ENCODE measurements at regions not wholly inside any gene's neighbourhood (a gene's known extent, or its start where the extent isn't known, plus 50 kb on each side); places are given as distances from the start of the nearest gene placed in this dataset.

DNA sequence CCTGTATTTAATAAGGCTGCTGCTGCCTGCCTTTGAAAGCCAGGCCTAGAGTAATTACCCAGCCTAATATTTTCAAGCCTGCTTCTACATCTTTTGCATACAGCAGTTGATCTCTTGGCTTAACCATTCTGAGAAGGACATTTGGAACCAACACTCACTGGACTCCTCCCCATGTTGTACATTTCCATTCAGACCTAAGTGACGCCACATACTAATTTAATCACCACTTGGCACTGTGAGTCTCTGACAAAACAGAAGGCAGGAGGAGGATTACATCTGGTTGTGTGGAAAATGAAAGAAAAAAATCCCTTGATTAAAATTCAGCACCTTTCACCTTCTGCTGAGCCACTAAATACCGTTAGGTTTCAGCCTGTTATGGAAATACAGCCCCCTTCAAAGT lies 102.2 kb upstream of the ARRDC4 start:
- no peaks in the 10 kb centered on the region for H3K36me3 ChIP-seq (ENCODE audit: control insufficient read depth in 5 of 5, insufficient read depth in 5 of 5, low read length in 5 of 5)
- H3K9me3 ChIP-seq (ENCODE audit: control insufficient read depth in 5 of 5, low read length in 5 of 5) = peaks cover 0 to 2% (median 0%) of the 10 kb centered on the region in 5 donors
- H3K4me3 ChIP-seq (ENCODE audit: low read depth in 1 of 5, low read length in 5 of 5) = no peak overlapping the region
- no peaks in the 10 kb centered on the region for H3K27me3 ChIP-seq (ENCODE audit: control insufficient read depth in 5 of 5, insufficient read depth in 4 of 5, low read length in 5 of 5)
- no peak overlapping the region for H3K27ac ChIP-seq (ENCODE audit: low read depth, low read length)
- no peak overlapping the region for H3K9ac ChIP-seq (ENCODE audit: low read length in 5 of 5)
- no peaks in the 10 kb centered on the region for H3K4me1 ChIP-seq (ENCODE audit: control insufficient read depth in 5 of 5, insufficient read depth in 5 of 5, low read length in 5 of 5)

DNA sequence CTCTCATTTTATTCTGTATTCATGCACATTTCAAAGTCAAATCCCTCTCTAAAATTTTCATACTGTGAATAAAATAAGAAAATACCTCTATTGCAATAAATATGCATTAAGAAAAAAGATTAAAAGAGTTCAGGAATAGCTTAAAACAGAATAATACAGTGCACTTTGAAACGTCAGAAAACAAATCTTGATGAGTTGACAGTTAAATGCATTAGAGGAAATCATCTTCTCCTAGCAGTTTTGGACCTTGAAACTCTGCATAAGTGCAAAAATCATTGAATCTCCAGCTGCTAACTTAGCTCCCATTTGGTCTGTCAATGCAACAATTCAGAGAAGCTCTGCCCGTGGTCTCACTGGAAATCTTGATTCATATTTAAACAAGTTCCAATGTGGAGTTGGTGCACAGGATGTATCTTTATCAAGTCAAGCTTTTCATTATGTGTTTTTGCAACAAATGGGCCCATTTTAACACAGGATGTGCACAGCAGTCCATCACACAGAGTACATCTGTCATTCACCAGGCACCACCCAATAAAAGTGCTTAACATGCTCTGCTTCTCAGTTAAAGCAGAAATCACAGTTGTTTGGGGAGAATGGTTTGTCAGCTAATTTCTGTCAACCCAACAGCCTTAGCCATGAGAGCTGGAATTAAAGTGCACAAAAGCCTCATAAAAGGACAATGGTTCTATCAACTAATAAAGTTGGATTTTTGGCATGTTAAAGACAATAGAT lies 98.8 kb upstream of the ARRDC4 start:
- H3K9ac ChIP-seq (ENCODE audit: low read length in 5 of 5) = no peak overlapping the region

DNA sequence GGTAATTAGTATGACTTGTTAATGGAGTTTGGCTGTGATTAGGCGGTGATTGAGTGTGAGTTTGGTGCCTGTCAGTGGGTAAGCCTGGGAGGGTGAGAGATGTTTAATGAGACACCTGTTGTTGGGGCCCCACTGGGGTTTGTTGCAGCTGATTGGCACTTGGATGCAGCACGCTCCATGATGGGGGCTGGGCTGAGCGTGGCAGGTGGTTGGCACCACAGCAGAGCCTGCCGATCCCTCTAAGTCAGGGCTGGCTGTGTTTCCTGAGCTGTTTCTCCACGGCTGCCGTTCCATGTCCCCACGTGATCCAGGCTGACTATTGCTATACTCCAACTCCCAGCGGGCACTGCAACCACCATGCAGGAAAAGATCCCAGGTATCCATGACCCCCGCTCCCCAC lies 93.5 kb upstream of the ARRDC4 start:
- H3K4me3 ChIP-seq (ENCODE audit: low read depth in 1 of 5, low read length in 5 of 5) = no peak overlapping the region
- no peaks in the 10 kb centered on the region for H3K36me3 ChIP-seq (ENCODE audit: control insufficient read depth in 5 of 5, insufficient read depth in 5 of 5, low read length in 5 of 5)
- H3K4me1 ChIP-seq (ENCODE audit: control insufficient read depth in 5 of 5, insufficient read depth in 5 of 5, low read length in 5 of 5) = no peaks in the 10 kb centered on the region
- peaks cover 0 to 2% (median 0%) of the 10 kb centered on the region in 5 donors for H3K9me3 ChIP-seq (ENCODE audit: control insufficient read depth in 5 of 5, low read length in 5 of 5)
- peaks cover 0 to 5% (median 0%) of the 10 kb centered on the region in 5 donors for H3K27me3 ChIP-seq (ENCODE audit: control insufficient read depth in 5 of 5, insufficient read depth in 4 of 5, low read length in 5 of 5)
- no peak overlapping the region for H3K9ac ChIP-seq (ENCODE audit: low read length in 5 of 5)
- H3K27ac ChIP-seq (ENCODE audit: low read depth, low read length) = no peak overlapping the region

More for the DNA sequence above, 98.8 kb upstream of the ARRDC4 start:
- Histone ChIP-seq H3K4me1 (ENCODE audit: control insufficient read depth in 5 of 5, insufficient read depth in 5 of 5, low read length in 5 of 5) (no peaks in the 10 kb centered on the region), H3K36me3 (ENCODE audit: control insufficient read depth in 5 of 5, insufficient read depth in 5 of 5, low read length in 5 of 5) (no peaks in the 10 kb centered on the region), H3K27ac (ENCODE audit: low read depth, low read length) (no peak overlapping the region), H3K4me3 (ENCODE audit: low read depth in 1 of 5, low read length in 5 of 5) (no peak overlapping the region), H3K27me3 (ENCODE audit: control insufficient read depth in 5 of 5, insufficient read depth in 4 of 5, low read length in 5 of 5) (no peaks in the 10 kb centered on the region), H3K9me3 (ENCODE audit: control insufficient read depth in 5 of 5, low read length in 5 of 5) (peaks cover 0 to 2% (median 0%) of the 10 kb centered on the region in 5 donors)

DNA sequence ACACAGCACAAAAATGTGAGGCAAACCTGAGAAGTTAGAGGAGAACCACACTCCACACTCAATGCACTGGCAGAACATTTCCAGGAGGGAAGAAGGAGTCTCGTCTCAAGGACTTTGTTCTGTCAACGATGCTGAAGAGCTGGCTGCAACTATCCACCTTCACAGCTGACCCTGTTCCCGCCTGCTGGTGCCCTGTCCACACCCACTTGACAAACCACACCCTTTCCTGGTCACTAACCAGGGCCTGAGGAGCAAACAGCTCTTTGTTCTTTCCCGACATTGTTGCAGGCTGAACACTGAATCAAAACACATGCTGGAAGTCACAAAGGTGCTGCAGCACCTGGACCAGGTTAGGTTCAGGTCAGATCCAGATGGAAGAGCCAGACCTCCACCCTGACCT lies 92.6 kb upstream of the ARRDC4 start:
- H3K9me3 ChIP-seq (ENCODE audit: control insufficient read depth in 5 of 5, low read length in 5 of 5) = no peaks in the 10 kb centered on the region
- H3K27ac ChIP-seq (ENCODE audit: low read depth, low read length) = no peak overlapping the region
- no peak overlapping the region for H3K4me3 ChIP-seq (ENCODE audit: low read depth in 1 of 5, low read length in 5 of 5)
- H3K4me1 ChIP-seq (ENCODE audit: control insufficient read depth in 5 of 5, insufficient read depth in 5 of 5, low read length in 5 of 5) = no peaks in the 10 kb centered on the region
- peaks cover 0 to 5% (median 0%) of the 10 kb centered on the region in 5 donors for H3K27me3 ChIP-seq (ENCODE audit: control insufficient read depth in 5 of 5, insufficient read depth in 4 of 5, low read length in 5 of 5)
- no peaks in the 10 kb centered on the region for H3K36me3 ChIP-seq (ENCODE audit: control insufficient read depth in 5 of 5, insufficient read depth in 5 of 5, low read length in 5 of 5)
- no peak overlapping the region for H3K9ac ChIP-seq (ENCODE audit: low read length in 5 of 5)

DNA sequence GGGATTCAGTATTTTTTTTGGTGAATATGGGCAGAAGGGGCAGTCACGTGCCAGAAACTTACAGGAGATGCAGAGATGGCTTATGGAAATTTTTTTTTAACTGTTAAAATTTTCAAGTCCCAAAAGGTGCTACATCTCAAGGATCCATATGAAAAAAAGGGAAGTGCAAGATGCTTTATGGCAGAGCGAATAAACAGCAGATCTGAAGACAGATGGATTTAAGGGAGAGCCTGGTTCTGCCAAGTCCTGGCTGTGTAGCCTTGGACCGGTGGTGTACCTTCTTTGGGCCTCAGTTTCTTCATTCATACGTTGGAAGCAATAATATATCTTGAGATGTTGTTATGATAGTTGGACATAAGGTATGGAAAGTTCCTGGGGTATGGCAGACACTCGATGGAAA lies 91.5 kb upstream of the ARRDC4 start:
- no peaks in the 10 kb centered on the region for H3K9me3 ChIP-seq (ENCODE audit: control insufficient read depth in 5 of 5, low read length in 5 of 5)
- H3K4me1 ChIP-seq (ENCODE audit: control insufficient read depth in 5 of 5, insufficient read depth in 5 of 5, low read length in 5 of 5) = no peaks in the 10 kb centered on the region

DNA sequence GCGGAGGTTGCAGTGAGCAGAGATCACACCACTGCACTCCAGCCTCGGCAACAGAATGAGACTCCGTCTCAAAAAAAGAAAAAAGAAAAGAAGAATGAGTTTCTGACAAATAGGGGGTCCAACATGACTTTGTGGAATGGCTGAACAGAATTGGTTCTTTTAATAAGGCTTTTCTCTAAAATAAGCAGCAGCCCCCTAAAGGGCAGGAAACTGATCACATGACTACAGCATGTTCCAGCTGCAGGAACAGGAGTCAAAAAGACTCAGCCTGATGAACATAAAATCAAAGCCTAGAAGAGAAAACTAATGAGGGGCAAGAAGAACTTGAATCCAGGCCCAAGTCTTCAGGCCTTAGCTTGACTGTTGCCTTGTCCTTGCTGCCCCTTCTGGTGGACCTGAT lies 89.7 kb upstream of the ARRDC4 start:
- no peak overlapping the region for H3K27ac ChIP-seq (ENCODE audit: low read depth, low read length)
- no peak overlapping the region for H3K9ac ChIP-seq (ENCODE audit: low read length in 5 of 5)
- peaks cover 0 to 5% (median 0%) of the 10 kb centered on the region in 5 donors for H3K27me3 ChIP-seq (ENCODE audit: control insufficient read depth in 5 of 5, insufficient read depth in 4 of 5, low read length in 5 of 5)
- no peaks in the 10 kb centered on the region for H3K9me3 ChIP-seq (ENCODE audit: control insufficient read depth in 5 of 5, low read length in 5 of 5)
- no peak overlapping the region for H3K4me3 ChIP-seq (ENCODE audit: low read depth in 1 of 5, low read length in 5 of 5)
- no peaks in the 10 kb centered on the region for H3K4me1 ChIP-seq (ENCODE audit: control insufficient read depth in 5 of 5, insufficient read depth in 5 of 5, low read length in 5 of 5)
- no peaks in the 10 kb centered on the region for H3K36me3 ChIP-seq (ENCODE audit: control insufficient read depth in 5 of 5, insufficient read depth in 5 of 5, low read length in 5 of 5)

More for the DNA sequence above, 91.5 kb upstream of the ARRDC4 start:
- no peak overlapping the region for H3K4me3 ChIP-seq (ENCODE audit: low read depth in 1 of 5, low read length in 5 of 5)
- H3K27ac ChIP-seq (ENCODE audit: low read depth, low read length) = no peak overlapping the region
- H3K9ac ChIP-seq (ENCODE audit: low read length in 5 of 5) = no peak overlapping the region
- H3K27me3 ChIP-seq (ENCODE audit: control insufficient read depth in 5 of 5, insufficient read depth in 4 of 5, low read length in 5 of 5) = peaks cover 0 to 5% (median 0%) of the 10 kb centered on the region in 5 donors
- no peaks in the 10 kb centered on the region for H3K36me3 ChIP-seq (ENCODE audit: control insufficient read depth in 5 of 5, insufficient read depth in 5 of 5, low read length in 5 of 5)

DNA sequence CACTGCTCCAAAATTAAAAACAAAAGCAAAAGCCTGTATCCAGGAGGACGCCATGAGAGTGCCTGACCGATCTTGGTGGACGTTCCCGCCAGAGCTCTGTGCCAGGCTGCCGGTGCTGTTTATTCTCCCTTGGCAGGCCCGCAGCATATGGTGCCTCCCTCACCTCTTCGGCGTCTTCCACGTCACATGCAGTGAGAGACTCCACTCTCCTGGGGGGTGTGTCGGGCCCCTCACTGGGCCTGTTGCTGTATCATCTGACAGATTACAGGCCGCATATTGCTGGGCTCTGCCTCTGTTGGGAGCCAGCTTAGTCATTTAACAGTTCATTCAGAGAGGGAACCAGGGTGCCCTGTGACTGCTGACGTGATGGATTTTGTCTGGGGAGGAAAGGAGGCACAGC lies 86.4 kb upstream of the ARRDC4 start:
- Histone ChIP-seq H3K36me3 (ENCODE audit: control insufficient read depth in 5 of 5, insufficient read depth in 5 of 5, low read length in 5 of 5) (no peaks in the 10 kb centered on the region), H3K27me3 (ENCODE audit: control insufficient read depth in 5 of 5, insufficient read depth in 4 of 5, low read length in 5 of 5) (peaks cover 0 to 3% (median 0%) of the 10 kb centered on the region in 5 donors), H3K27ac (ENCODE audit: low read depth, low read length) (no peak overlapping the region), H3K9ac (ENCODE audit: low read length in 5 of 5) (no peak overlapping the region), H3K4me3 (ENCODE audit: low read depth in 1 of 5, low read length in 5 of 5) (no peak overlapping the region), H3K9me3 (ENCODE audit: control insufficient read depth in 5 of 5, low read length in 5 of 5) (no peaks in the 10 kb centered on the region), H3K4me1 (ENCODE audit: control insufficient read depth in 5 of 5, insufficient read depth in 5 of 5, low read length in 5 of 5) (no peaks in the 10 kb centered on the region)

DNA sequence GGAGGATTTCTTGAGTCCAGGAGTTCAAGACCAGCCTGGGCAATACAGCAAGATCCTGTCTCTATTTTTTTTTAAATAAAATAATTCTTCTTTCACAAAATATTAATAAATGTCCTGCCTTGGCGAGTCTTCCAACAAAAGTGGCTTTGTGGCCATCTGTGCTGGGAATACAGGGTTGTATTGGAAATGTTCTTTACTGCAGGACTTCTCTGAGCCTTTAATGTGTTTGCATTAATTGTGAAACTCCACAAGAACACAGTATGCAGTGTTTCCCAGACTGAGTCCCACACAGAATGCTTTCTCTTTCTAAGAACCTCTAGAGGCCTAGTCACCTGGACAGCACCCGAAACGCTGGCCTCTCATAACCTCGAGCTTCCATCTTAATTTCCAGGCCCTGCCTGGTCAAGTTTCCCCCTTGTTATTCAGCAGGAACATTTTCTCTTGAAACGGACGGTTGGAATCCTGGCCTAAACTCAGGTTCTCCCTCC lies 85.4 kb upstream of the ARRDC4 start:
- no peak overlapping the region for H3K9ac ChIP-seq (ENCODE audit: low read length in 5 of 5)
- no peak overlapping the region for H3K27ac ChIP-seq (ENCODE audit: low read depth, low read length)
- H3K36me3 ChIP-seq (ENCODE audit: control insufficient read depth in 5 of 5, insufficient read depth in 5 of 5, low read length in 5 of 5) = no peaks in the 10 kb centered on the region
- peak overlapping the region in 1 of 5 donors; percentile 17 for H3K4me3 ChIP-seq (ENCODE audit: low read depth in 1 of 5, low read length in 5 of 5)
- H3K27me3 ChIP-seq (ENCODE audit: control insufficient read depth in 5 of 5, insufficient read depth in 4 of 5, low read length in 5 of 5) = peaks cover 0 to under 1% (median 0%) of the 10 kb centered on the region in 5 donors
- no peaks in the 10 kb centered on the region for H3K4me1 ChIP-seq (ENCODE audit: control insufficient read depth in 5 of 5, insufficient read depth in 5 of 5, low read length in 5 of 5)
- no peaks in the 10 kb centered on the region for H3K9me3 ChIP-seq (ENCODE audit: control insufficient read depth in 5 of 5, low read length in 5 of 5)

DNA sequence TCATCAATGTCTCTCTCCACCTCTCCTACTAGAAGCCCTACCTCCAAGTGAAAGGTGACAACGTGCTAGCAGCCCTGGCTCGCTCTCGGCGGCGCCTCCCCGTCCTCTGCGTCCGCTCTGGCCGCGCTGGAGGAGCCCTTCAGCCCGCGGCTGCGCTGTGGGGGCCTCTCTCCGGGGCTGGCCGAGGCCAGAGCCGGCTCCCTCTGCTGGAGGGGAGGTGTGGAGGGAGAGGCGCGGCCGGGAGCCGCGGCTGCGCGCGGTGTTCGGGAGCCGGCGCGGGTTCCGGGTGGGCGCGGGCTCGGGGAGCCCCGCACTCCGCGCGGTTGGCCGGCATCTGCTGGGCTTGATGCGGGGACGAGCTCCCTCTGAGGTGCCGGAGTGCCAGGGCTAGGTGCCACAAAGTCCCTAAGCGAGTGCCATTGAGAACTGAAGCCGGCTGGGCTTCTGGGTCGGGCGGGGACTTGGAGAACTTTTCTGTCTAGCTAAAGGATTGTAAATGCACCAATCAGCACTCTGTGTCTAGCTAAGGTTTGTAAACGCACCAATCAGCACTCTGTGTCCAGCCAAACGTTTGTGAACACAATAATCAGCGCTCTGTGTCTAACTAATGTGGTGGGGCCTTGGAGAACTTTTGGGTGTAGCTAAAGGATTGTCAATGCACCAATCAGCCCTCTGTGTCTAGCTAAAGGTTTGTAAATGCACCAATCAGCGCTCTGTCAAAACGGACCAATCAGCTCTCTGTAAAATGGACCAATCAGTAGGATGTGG lies 84.8 kb upstream of the ARRDC4 start:
- peak overlapping the region in 2 of 5 donors; percentile 17 to 36 for H3K4me3 ChIP-seq (ENCODE audit: low read depth in 1 of 5, low read length in 5 of 5)
- H3K27me3 ChIP-seq (ENCODE audit: control insufficient read depth in 5 of 5, insufficient read depth in 4 of 5, low read length in 5 of 5) = no peaks in the 10 kb centered on the region
- no peak overlapping the region for H3K27ac ChIP-seq (ENCODE audit: low read depth, low read length)
- H3K4me1 ChIP-seq (ENCODE audit: control insufficient read depth in 5 of 5, insufficient read depth in 5 of 5, low read length in 5 of 5) = no peaks in the 10 kb centered on the region
- no peaks in the 10 kb centered on the region for H3K9me3 ChIP-seq (ENCODE audit: control insufficient read depth in 5 of 5, low read length in 5 of 5)
- no peaks in the 10 kb centered on the region for H3K36me3 ChIP-seq (ENCODE audit: control insufficient read depth in 5 of 5, insufficient read depth in 5 of 5, low read length in 5 of 5)
- no peak overlapping the region for H3K9ac ChIP-seq (ENCODE audit: low read length in 5 of 5)

DNA sequence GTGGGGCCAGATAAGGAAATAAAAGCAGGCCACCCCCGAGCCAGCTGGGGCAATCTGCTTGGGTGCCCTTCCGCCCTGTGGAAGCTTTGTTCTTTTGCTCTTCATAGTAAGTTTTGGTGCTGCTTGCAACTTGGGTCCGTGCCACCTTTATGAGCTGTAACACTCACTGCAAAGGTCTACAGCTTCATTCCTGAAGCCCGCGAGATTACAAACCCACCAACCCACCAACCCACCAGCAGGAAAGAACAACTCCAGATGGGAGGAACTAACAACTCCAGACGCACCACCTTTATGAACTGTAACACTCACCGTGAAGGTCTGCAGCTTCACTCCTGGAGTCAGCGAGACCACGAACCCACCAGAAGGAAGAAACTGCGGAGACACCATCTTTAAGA lies 84.2 kb upstream of the ARRDC4 start:
- peaks cover 0 to under 1% (median 0%) of the 10 kb centered on the region in 5 donors for H3K27me3 ChIP-seq (ENCODE audit: control insufficient read depth in 5 of 5, insufficient read depth in 4 of 5, low read length in 5 of 5)

More for the DNA sequence above, 84.2 kb upstream of the ARRDC4 start:
- Histone ChIP-seq H3K9me3 (ENCODE audit: control insufficient read depth in 5 of 5, low read length in 5 of 5) (no peaks in the 10 kb centered on the region), H3K36me3 (ENCODE audit: control insufficient read depth in 5 of 5, insufficient read depth in 5 of 5, low read length in 5 of 5) (no peaks in the 10 kb centered on the region), H3K4me1 (ENCODE audit: control insufficient read depth in 5 of 5, insufficient read depth in 5 of 5, low read length in 5 of 5) (no peaks in the 10 kb centered on the region), H3K27ac (ENCODE audit: low read depth, low read length) (no peak overlapping the region), H3K9ac (ENCODE audit: low read length in 5 of 5) (no peak overlapping the region), H3K4me3 (ENCODE audit: low read depth in 1 of 5, low read length in 5 of 5) (no peak overlapping the region)
